Ectodermal cell (in vitro differentiated cells): ENCODE measurements at regions not wholly inside any gene's neighbourhood (a gene's known extent, or its start where the extent isn't known, plus 50 kb on each side); places are given as distances from the start of the nearest gene placed in this dataset.
"Not testable (repeated sequence)": the region's sequence is repeated elsewhere in the genome, so short reads cannot be mapped to it uniquely, and the experiment has no call there.

Experiments used
- H3K27ac ChIP-seq: 2 replicates; pipeline ENCODE4 v1.7.0; 2013; ENCODE audit warnings: mild to moderate bottlenecking, low read depth, low read length; ENCODE audit not compliant: insufficient read depth, poor library complexity, severe bottlenecking
- H3K27me3 ChIP-seq: 2 replicates; pipeline ENCODE4 v1.7.0; 2013; ENCODE audit warnings: mild to moderate bottlenecking, low read length; ENCODE audit not compliant: insufficient read depth, control insufficient read depth, poor library complexity, severe bottlenecking
- H3K36me3 ChIP-seq: one replicate; pipeline ENCODE4 v1.7.0; 2013; ENCODE audit warnings: low read length; ENCODE audit not compliant: control insufficient read depth, insufficient read depth
- H3K4me1 ChIP-seq: one replicate; pipeline ENCODE4 v1.7.0; 2013; ENCODE audit warnings: low read length; ENCODE audit not compliant: control insufficient read depth, insufficient read depth
- H3K4me3 ChIP-seq: 2 replicates; pipeline ENCODE4 v1.7.0; 2013; ENCODE audit warnings: low read depth, low read length, control low read depth; ENCODE audit not compliant: insufficient read depth
- H3K9me3 ChIP-seq: 2 replicates; pipeline ENCODE4 v1.7.0; 2013; ENCODE audit warnings: mild to moderate bottlenecking, low read length, moderate library complexity; ENCODE audit not compliant: control insufficient read depth
- WGBS, 2 experiments: methylation state at CpG; one replicate each; pipeline ENCODE4 v1.1.7; 2013; ENCODE audit warnings: missing lambda C conversion rate in 2 of 2; 5-methylcytosine and 5-hydroxymethylcytosine counted together

DNA sequence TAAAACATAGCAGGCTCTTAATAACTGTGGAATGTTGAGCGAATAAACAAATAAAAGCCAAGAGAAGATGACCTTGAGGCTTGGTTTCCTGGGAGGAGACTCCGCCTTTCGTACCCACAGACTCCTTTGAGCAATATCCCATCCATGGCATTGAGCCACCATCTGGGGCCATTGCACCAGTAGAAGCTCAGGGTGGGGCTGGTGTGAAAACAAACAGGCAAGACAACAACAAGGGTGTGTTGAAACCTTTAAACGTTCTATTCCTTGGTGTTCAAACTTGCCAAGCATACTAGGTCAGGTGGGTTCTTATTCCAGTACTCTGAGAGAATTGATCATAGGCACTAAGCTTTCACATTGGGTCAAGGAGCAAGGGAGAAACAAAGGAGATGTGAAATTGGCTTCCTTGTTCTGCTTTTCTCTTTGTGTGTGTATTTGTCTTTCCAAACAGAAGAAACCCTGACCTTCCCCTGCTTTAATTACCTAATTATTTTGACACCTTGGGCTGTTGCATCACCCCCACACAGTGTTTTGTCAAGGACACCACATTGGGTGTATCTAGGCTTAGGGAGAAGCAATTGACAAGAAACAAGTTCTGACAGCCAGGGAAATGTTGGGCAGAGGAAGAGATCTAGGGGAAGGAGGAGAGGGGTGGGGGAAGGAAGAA is 105.1 kb upstream of the BCL6 start:
- WGBS, 2 experiments, result 93 to 99% methylated on average over 4 of the region's 4 CpGs
- Histone ChIP-seq H3K4me3 (no peak overlapping the region), H3K9me3 (no peaks in the 10 kb centered on the region), H3K36me3 (no peaks in the 10 kb centered on the region), H3K4me1 (no peaks in the 10 kb centered on the region), H3K27me3 (no peaks in the 10 kb centered on the region), H3K27ac (no peak overlapping the region)

DNA sequence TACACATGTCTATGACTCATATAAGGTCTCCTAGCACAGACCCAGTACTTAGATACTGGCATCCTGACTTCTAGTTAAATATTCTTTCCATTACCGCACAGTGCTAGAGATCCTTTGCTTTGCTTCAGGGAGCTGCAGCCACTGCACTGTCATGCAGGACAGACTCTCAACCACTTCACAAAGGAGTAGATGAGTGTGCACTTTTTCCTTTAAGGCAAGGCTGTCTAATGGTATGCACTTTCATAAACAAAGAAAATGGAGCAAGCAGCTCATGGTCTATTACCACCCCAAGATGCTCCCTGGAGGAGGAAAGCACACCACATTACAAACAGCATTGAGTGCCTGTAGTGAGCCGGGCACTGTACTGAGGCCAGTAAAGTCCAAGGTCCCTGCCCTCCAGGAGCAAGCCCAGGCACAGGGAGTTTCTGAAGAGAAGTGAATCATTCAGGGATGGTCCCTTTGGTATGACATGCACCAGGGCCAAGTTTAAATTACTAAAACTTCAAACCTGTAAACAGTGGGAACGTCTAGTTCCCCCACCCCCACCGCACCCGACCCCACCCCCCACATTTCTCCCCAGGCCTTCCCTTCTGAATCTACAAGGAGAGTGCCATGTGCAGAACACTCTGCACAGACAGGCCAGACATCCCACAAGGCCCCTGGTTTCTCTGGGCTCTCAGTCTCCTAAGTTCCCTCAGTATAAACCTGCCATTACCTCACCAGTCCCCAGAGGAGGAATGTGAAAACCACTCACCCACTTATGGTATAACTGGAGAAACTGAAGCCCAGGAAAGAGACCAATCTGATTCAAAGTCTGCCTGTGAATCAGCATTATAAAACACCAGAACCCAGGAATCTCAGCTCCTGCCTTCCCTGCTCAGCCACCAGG is 107.8 kb upstream of the BCL6 start:
- H3K36me3 ChIP-seq, result no peaks in the 10 kb centered on the region
- H3K27me3 ChIP-seq, result no peaks in the 10 kb centered on the region
- no peak overlapping the region for H3K4me3 ChIP-seq
- no peak overlapping the region for H3K27ac ChIP-seq
- 96 to 98% methylated on average over 3 to 4 of the region's 5 CpGs for WGBS, 2 experiments
- no peaks in the 10 kb centered on the region for H3K9me3 ChIP-seq
- no peaks in the 10 kb centered on the region for H3K4me1 ChIP-seq

DNA sequence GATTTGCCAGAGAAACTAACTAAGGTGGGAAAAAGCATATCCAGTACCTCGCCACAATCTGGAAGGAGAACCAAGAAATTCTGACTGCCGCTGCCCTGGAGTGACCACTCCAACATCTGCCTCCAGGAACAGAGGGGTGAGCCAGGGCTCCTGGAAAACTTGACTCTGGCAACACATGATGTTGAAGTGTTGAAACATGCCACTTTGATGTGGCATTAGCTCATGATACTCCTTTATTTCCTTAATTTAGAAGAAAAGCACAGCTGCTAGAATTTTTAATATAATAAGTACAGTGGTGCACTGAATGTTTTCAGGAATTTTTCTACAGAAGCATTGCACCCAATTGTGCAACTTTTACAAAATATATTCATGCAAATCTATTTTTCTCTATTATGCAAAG is 109.9 kb upstream of the BCL6 start:
- H3K4me3 ChIP-seq, result no peak overlapping the region
- H3K9me3 ChIP-seq, result no peaks in the 10 kb centered on the region
- no peaks in the 10 kb centered on the region for H3K27me3 ChIP-seq
- 96 to 100% methylated on average over 2 of the region's 2 CpGs for WGBS, 2 experiments
- no peaks in the 10 kb centered on the region for H3K36me3 ChIP-seq
- H3K27ac ChIP-seq, result no peak overlapping the region
- no peaks in the 10 kb centered on the region for H3K4me1 ChIP-seq

DNA sequence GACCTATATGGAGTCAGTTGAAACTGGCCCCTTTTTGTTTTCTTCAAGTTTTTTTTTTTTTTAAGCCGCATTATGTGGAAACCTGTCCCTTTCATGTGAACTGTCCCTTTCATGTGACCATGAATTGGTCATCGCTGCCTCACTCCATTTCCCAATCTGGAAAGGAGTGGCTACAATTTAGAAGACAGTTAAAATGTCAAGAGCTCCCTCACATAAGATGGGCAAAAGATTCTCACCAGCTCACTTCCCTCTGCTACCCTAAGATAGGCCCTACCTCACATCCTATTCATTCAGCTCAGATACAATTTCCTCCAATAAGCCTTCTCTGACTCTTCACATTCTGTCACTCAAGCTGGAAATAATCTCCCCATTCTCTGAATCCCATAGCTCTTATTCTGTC is 111.3 kb upstream of the BCL6 start:
- no peak overlapping the region for H3K4me3 ChIP-seq
- 90 to 97% methylated on average over 2 of the region's 2 CpGs for WGBS, 2 experiments
- no peaks in the 10 kb centered on the region for H3K4me1 ChIP-seq
- no peaks in the 10 kb centered on the region for H3K9me3 ChIP-seq
- H3K27me3 ChIP-seq, result no peaks in the 10 kb centered on the region
- no peaks in the 10 kb centered on the region for H3K36me3 ChIP-seq
- no peak overlapping the region for H3K27ac ChIP-seq

DNA sequence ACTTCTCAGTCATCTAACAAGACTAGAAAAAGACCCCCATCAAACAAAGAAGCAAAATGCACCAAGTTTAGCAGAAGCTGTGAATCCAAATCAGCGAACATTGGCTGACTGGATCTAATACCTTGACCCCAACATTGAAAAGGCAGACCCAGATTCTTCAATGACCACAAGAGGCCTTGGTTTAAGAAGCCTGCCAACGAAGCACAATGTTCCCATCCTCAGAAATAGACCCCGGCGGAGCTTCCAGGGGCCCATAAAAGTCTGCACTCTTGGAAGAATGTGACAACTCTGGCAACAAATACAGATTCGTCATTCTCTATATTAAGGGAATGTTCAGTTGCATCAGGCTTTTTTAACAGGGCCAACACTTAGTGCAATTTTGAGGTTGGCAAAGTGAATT is 112.8 kb upstream of the BCL6 start:
- Histone ChIP-seq H3K27me3 (no peaks in the 10 kb centered on the region), H3K27ac (no peak overlapping the region), H3K4me3 (no peak overlapping the region), H3K9me3 (no peaks in the 10 kb centered on the region), H3K36me3 (no peaks in the 10 kb centered on the region), H3K4me1 (no peaks in the 10 kb centered on the region)
- WGBS, 2 experiments, result 92 to 94% methylated on average over 5 of the region's 5 CpGs

DNA sequence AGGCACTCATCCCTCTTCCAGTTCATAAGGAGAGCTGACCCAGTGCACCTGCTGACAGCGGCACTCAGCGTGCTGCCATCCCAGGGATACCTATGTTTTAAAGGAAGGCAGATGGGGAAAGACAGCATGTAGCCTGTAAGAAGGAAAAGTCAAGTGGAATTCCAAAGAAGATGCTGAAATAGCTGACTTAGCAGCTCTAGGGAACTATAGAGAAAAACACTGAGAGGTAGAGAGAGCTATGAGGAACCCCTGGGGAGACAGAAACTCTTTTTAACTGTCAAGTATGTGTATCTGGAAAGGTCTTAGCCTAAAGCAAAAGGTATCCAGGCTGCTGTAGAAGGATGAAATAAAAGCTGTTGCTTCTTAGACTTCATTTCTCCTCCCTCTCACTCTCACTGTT is 113.4 kb upstream of the BCL6 start:
- H3K27ac ChIP-seq, result no peak overlapping the region
- 70 to 74% methylated on average over 2 of the region's 2 CpGs for WGBS, 2 experiments

DNA sequence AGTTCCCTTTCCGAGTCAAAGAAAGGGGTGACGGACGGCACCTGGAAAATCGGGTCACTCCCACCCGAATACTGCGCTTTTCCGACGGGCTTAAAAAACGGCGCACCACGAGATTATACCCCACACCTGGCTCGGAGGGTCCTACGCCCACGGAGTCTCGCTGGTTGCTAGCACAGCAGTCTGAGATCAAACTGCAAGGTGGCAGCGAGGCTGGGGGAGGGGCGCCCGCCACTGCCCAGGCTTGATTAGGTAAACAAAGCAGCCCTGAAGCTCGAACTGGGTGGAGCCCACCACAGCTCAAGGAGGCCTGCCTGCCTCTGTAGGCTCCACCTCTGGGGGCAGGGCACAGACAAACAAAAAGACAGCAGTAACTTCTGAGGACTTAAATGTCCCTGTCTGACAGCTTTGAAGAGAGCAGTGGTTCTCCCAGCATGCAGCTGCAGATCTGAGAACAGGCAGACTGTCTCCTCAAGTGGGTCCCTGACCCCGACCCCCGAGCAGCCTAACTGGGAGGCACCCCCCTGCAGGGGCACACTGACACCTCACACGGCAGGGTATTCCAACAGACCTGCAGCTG is 117.5 kb upstream of the BCL6 start:
- not testable (repeated sequence) for H3K27ac ChIP-seq, H3K9me3 ChIP-seq, H3K36me3 ChIP-seq, H3K27me3 ChIP-seq, H3K4me1 ChIP-seq, H3K4me3 ChIP-seq
- WGBS, 2 experiments, result 25 to 48% methylated on average over 6 to 14 of the region's 22 CpGs

More for the DNA sequence above, 113.4 kb upstream of the BCL6 start:
- Histone ChIP-seq H3K4me1 (no peaks in the 10 kb centered on the region), H3K27me3 (no peaks in the 10 kb centered on the region), H3K36me3 (no peaks in the 10 kb centered on the region), H3K4me3 (no peak overlapping the region), H3K9me3 (no peaks in the 10 kb centered on the region)

DNA sequence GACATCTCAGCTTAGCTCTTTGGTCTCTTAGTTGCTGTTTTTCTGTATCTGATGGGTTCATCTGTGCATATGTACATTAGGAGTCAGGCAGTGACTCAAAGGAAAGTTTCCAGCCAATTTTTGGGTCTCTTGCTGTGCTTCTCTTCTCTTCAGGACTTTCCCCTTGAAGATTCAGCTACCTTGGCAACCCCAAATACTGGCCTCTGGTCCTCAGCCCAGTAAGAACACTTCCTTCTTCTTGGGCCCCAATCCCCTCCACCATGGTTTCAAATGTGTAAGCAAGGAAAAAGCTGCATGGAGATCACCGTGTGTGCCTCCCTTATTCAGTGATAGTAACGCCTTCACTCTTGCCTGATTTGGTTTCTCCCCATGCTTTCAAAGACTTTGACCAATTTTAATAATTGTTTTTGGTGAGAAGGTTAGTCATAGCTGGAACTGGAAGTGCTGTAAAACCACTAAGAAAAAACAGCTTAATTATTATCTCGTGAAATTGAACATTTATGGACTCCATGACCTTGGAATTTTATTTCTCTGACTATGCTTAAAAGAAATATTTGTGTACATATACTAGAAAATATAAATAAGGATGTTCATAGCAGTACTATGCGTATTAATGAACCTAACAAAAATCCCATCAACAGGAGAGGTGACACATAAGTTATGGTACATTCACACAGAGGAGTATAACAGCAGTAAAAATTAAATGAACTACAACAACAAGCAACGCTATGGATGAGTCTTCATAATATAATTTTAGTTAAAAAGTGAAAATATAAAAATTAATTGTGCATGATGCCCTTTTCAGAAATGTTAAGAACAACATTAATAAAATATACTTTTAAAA is 125.3 kb upstream of the BCL6 start:
- H3K27me3 ChIP-seq, result no peaks in the 10 kb centered on the region
- no peak overlapping the region for H3K4me3 ChIP-seq
- no peak overlapping the region for H3K27ac ChIP-seq
- H3K36me3 ChIP-seq, result no peaks in the 10 kb centered on the region
- 87 to 97% methylated on average over 3 to 4 of the region's 5 CpGs for WGBS, 2 experiments
- no peaks in the 10 kb centered on the region for H3K9me3 ChIP-seq
- no peaks in the 10 kb centered on the region for H3K4me1 ChIP-seq

DNA sequence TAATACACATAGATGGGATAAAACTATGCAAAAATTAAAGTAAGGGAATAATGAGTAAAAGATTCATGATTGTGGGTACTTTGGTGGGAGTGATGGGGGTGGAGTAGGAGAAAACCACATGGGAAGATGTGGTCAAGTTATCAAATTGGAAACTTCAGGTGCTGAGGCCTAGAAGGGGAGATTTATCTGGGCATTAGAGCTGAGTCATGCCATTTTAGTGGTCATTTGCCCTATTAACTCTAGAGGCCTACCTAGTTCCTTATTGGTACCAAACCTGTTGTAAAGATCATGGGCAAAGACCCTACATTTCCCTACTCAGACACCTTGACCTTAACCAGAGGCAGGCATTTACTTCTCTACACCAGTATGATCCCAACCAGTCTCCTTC is 125.9 kb upstream of the BCL6 start:
- no peaks in the 10 kb centered on the region for H3K36me3 ChIP-seq
- no peaks in the 10 kb centered on the region for H3K9me3 ChIP-seq
- H3K4me3 ChIP-seq, result no peak overlapping the region
- H3K4me1 ChIP-seq, result no peaks in the 10 kb centered on the region
- H3K27me3 ChIP-seq, result no peaks in the 10 kb centered on the region
- H3K27ac ChIP-seq, result no peak overlapping the region

DNA sequence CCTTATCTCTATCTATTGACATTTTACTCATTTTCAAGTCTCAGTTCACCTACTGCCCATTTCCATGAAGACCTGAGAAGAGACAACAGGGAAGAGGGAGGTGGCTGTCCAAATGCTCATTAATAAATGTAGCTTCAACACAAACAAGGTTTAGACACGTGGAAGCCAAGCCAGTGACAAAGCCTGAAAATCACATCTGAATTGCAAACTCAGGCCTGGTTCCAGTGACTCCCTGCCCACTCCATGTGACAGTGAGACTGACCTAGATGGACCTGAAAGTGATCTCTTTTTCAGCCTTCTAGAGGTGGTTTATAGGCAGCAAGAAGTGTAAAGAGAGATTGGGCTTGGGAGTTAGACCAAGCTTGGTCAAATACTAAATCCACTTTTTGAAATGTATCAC is 126.6 kb upstream of the BCL6 start:
- no peaks in the 10 kb centered on the region for H3K36me3 ChIP-seq
- 82 to 93% methylated on average over 1 of the region's 1 CpG for WGBS, 2 experiments
- no peak overlapping the region for H3K4me3 ChIP-seq
- H3K27me3 ChIP-seq, result no peaks in the 10 kb centered on the region
- H3K9me3 ChIP-seq, result no peaks in the 10 kb centered on the region
- no peaks in the 10 kb centered on the region for H3K4me1 ChIP-seq
- no peak overlapping the region for H3K27ac ChIP-seq
